Glomerular endothelial cell (primary cell): ENCODE measurements at regions not wholly inside any gene's neighbourhood (a gene's known extent, or its start where the extent isn't known, plus 50 kb on each side); places are given as distances from the start of the nearest gene placed in this dataset.
"Not testable (repeated sequence)": the region's sequence is repeated elsewhere in the genome, so short reads cannot be mapped to it uniquely, and the experiment has no call there.

Experiments
- DNase-seq: peaks from one replicate; pipeline ENCODE4 v3.0.0-alpha.2; 2011; ENCODE audit warnings: low read depth, low spot score; ENCODE audit errors: extremely low read depth

DNA sequence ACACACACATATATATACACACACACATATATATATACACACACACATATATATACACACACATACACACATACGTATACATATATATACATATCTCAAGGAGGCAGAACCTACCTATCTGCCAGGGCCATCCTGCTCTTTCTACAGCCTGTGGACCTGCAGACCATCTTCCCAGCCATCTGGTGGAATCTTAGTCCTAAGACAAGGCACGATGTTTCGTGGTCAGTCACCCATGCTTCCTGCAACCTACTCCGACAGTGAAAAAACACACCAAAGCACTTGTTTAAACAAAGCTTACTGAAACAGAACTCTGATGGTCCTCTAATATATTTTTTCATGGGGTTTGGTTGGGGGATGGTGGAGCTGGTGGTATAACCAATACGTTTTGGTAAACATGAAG, 164.2 kb upstream of the ZNF521 start:
- no peak for DNase-seq

GRCh38 chr18:25510096-25510495, 158.1 kb upstream of the ZNF521 start:
- no peak for DNase-seq

DNA sequence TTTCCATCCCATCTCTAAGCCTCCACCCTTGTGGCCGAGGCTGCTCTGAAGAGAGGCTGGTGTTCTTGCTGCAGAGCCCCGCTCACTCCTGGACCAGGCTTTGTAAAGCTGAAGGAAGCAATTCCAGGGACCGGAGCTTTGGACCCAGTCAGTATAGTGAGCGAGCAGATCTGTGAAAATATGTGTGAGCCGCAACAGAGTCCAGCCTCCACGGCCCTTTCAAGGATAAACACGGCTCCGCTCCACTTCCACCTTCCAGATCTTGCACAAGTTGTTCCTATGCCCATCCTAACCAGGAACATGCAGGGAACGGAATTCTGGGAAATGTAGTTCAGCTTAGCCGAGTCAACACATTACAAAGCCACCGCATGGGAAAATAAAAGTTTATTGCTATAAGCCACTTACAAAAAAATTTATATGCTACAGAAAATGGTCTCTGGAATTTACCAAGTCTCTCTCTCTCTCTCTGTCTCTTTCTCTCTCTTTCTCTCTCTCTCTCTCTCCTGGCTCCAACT, 151.7 kb upstream of the ZNF521 start:
- peak; percentile 52 for DNase-seq

- no peak for DNase-seq
These were observed 145.3 kb upstream of the ZNF521 start for GRCh38 chr18:25497151-25497794.

DNA sequence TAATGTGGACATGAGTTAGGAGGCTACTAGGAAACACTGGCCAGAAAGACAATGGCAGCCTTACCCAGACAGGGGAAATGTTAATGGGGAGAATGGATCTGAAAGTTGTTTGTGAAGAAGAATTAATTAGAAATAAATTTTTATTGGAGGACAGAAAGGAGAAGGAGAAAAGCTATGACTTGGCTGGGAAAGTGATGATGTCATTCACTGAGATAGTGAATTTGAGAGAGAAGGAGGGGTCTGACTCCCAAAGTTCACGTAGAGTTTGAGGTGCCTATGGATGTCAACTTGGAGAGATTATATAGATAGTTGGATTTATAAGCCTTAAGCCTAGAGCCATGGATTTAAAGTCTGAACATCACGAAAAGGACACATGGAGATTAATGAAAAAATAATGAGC, 144.6 kb upstream of the ZNF521 start:
- no peak for DNase-seq

GRCh38 chr18:25495606-25496005, 143.6 kb upstream of the ZNF521 start:
- DNase-seq = no peak

GRCh38 chr18:25494888-25495287, 142.9 kb upstream of the ZNF521 start:
- DNase-seq = no peak

- DNase-seq = no peak
These were observed 141.4 kb upstream of the ZNF521 start for GRCh38 chr18:25493401-25493800.

DNA sequence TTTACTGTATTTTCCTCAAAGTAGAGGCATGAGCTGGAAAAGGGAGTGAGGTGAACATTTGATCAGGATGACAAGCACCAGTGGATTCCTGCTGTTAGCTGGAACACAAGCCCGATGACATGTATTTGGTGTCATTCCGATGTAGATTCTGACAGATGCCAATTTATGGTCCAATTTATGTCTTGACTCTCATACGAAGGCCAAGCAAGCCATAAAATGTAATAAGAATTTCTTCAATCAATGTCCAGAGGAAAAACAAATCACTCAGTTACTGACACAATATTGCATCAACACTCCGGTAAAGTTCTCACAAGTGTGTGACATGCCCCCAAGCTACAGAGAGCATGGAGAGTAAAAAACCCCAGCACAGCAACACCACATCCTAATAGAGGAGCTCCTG, 138.3 kb upstream of the ZNF521 start:
- DNase-seq = no peak

DNA sequence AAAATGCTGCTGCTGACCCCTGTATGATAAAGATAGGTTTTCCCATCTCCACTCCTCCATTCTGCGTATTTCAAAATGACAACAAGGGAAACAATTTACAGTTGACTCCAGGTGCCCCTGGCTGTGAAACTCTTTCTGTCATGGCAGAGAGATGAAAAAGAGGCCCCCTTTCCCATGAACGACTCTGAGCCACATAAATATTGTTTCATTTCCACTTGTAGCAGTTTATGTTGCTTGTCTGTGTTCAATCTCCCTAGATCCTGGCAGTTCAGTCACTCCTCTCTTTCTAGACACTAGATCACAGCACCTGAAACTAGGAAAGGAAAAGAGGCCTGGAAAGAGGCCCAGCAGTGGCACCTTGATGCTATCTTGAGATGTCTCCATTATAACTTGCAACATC, 121.0 kb upstream of the ZNF521 start:
- no peak for DNase-seq

DNA sequence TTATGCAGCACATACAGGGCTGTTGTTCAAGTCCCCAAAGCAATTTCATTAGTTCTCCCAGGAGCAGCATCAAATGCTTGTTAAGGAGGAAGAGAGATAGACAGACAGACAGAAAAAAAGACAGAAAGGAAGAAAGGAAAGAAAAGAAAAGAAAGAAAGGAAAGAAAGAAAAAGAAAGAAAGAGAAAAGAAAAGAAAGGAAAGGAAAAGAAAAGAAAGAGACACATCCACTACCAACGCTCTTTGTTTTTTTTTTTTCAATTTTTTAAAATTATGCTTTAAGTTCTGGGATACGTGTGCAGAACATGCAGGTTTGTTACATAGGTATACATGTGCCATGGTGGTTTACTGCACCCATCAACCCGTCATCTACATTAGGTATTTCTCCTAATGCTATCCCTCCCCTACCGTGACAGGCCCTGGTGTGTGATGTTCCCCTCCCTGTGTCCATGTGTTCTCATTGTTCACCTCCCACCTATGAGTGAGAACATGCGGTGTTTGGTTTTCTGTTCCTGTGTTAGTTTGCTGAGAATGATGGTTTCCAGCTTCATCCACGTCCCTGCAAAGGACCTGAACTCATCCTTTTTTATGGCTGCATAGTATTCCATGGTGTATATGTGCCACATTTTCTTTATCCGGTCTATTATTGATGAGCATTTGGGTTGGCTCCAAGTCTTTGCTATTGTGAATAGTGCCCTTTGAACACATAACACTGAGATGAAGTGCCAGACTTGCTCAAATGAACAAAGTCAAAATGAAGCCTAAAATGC, 119.0 kb upstream of the ZNF521 start:
- not testable (repeated sequence) for DNase-seq

- no peak for DNase-seq
These were observed 118.1 kb upstream of the ZNF521 start for GRCh38 chr18:25470062-25470461.

DNA sequence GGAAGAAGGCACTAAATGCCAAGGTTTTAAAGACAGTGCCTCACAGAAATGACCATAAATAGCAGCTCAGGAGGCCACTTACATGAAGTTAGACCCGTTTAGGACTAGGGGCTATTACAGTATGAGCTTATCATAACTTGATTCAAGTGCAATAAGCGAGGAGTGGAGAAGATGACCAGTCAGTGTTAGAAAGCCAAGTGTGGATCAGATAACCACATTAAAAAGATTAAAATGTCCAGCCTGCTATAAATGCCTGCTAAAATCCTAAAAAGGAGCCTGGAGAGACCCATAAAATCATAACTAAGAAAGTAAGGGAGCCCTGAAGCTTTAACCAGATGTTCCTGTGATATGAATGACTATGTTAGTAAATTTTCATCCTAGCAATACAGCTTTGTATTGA, 117.5 kb upstream of the ZNF521 start:
- no peak for DNase-seq

- DNase-seq = no peak
These were observed 115.4 kb upstream of the ZNF521 start for GRCh38 chr18:25467226-25467987.

DNA sequence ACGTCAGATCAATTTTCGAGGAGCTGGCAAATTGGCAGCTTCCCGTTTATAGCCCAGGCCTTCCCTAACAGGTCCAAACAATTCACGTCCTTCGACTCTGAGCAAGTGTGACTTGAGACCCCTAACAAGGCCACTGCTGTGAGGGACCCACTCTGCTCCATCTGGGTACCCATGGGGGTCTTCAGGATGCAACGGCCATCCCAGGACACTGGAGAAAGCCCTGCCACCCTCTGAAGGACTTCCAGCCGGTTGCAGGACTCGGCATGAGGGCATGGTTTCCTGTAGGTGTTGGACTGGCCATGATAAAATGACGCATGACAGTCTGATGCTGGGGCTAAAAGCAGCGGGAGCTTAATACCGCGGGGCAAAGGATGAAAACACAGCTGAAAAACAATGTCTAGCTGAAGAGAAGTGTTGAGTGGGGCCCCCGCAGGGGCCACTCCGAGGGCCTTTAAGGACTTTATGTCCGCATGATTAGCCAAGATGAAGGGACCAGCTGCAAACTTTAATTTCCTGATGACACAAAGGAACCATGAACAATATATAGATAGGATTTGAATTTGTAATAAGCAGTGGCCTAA, 113.3 kb upstream of the ZNF521 start:
- no peak for DNase-seq

- no peak for DNase-seq
These were observed 112.3 kb upstream of the ZNF521 start for GRCh38 chr18:25464227-25464626.

DNA sequence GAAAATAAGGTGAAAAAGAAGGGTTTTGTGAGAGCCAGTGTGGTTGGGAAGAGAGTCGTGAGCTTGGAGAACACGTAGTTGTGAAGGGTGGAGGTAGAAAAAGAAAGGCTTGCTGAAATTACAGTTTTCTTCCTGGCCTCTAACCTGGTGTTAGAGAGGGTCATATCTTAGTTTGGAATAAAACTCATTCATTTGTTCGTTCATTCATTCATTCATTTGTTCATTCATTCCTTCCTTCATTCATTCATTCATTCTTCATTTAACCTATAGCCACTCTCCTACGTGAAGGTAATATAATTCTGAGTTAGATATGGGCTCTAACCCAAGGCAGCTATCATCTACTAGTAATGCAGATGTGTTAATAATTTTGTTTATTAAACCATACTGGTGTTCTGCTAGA, 111.8 kb upstream of the ZNF521 start:
- DNase-seq = no peak

GRCh38 chr18:25459814-25460213, 107.8 kb upstream of the ZNF521 start:
- no peak for DNase-seq

DNA sequence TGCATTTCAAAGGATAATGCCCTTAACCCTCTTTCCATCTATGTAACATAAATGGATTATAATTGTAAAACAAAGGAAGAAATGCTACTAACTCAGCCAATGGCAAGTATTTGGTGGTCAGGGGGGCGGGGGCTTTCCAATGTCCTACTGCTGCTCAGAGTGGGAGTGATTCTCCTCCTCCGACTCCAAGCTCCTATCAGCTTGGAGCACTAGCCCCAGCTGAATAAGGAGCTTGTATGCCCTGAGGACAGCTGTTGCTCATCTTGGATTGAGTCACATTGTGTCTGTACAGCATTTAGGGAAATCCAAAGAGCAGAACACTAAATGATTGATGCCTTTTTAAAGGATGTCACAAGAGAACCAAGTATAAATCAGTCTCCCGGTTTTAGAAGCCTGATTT, 105.6 kb upstream of the ZNF521 start:
- no peak for DNase-seq

GRCh38 chr18:25457126-25457525, 105.2 kb upstream of the ZNF521 start:
- no peak for DNase-seq

- DNase-seq = no peak
These were observed 104.5 kb upstream of the ZNF521 start for GRCh38 chr18:25456334-25457010.
